Activated naive CD8-positive, alpha-beta T cell treated with anti-CD3 and anti-CD28 coated beads for 36 hours (primary cell): ENCODE measurements at regions not wholly inside any gene's neighbourhood (a gene's known extent, or its start where the extent isn't known, plus 50 kb on each side); places are given as distances from the start of the nearest gene placed in this dataset.

ENCODE experiments used
- DNase-seq: peaks from one replicate; pipeline ENCODE4 v3.0.0; 2021
- H3K27ac Mint-ChIP-seq: one replicate; pipeline ENCODE4 v1.8.0; 2022; ENCODE audit warnings: mild to moderate bottlenecking, moderate library complexity, mixed read lengths
- H3K27me3 Mint-ChIP-seq: one replicate; pipeline ENCODE4 v1.8.0; 2022; ENCODE audit warnings: mild to moderate bottlenecking, mixed read lengths
- H3K36me3 Mint-ChIP-seq: one replicate; pipeline ENCODE4 v1.8.0; 2021; ENCODE audit warnings: mild to moderate bottlenecking, mixed read lengths
- H3K4me1 Mint-ChIP-seq: one replicate; pipeline ENCODE4 v1.8.0; 2021; ENCODE audit warnings: mixed read lengths
- H3K4me3 Mint-ChIP-seq: one replicate; pipeline ENCODE4 v1.8.0; 2022; ENCODE audit warnings: mild to moderate bottlenecking, moderate library complexity, mixed read lengths
- H3K9me3 Mint-ChIP-seq: one replicate; pipeline ENCODE4 v1.8.0; 2022; ENCODE audit warnings: mixed read lengths

GRCh38 chr1:184919892-184920291 is 54.4 kb downstream of the NIBAN1 start:
- no peak for DNase-seq
- no peaks in the 10 kb centered on the region for H3K4me1 Mint-ChIP-seq
- H3K36me3 Mint-ChIP-seq: no peaks in the 10 kb centered on the region
- peaks cover 16% of the 10 kb centered on the region for H3K27me3 Mint-ChIP-seq
- H3K9me3 Mint-ChIP-seq: no peaks in the 10 kb centered on the region
- H3K4me3 Mint-ChIP-seq: no peak overlapping the region
- no peak overlapping the region for H3K27ac Mint-ChIP-seq

DNA sequence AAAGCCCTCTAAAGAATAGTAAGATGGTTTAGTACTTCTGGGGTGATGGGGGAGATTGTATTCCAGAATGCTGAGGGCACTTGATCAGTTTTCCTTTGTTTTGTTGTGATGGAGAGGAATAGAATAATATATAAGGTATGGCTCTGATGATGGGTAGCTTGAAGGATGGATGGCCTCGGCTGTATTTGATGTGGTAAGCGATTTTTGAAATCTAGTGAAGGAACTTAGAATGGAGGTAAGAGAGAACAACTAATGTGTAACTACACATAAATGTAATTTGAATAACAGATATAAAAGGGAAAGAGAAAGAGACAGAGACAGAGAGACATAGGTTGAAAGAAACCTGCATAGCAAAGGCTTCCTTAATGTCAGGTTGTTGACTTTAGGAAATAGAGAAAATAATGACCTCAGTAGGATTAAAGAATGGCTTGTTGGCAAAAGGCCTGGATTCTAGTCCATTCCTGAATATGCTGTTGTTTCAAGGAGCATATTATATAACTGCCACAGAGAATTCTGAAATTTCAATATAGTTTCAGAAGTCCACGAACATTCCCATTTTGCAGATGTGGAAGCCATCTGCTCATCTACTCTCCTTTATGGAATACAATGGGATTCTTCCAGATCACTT is 58.7 kb downstream of the NIBAN1 start:
- H3K36me3 Mint-ChIP-seq: no peaks in the 10 kb centered on the region

GRCh38 chr1:184914149-184914548 is 60.2 kb downstream of the NIBAN1 start:
- no peaks in the 10 kb centered on the region for H3K4me1 Mint-ChIP-seq

More for the DNA sequence above, 58.7 kb downstream of the NIBAN1 start:
- Mint-ChIP-seq H3K4me3 (no peak overlapping the region), H3K4me1 (no peaks in the 10 kb centered on the region), H3K27me3 (peaks cover 5% of the 10 kb centered on the region), H3K27ac (no peak overlapping the region), H3K9me3 (no peaks in the 10 kb centered on the region)
- DNase-seq: no peak

DNA sequence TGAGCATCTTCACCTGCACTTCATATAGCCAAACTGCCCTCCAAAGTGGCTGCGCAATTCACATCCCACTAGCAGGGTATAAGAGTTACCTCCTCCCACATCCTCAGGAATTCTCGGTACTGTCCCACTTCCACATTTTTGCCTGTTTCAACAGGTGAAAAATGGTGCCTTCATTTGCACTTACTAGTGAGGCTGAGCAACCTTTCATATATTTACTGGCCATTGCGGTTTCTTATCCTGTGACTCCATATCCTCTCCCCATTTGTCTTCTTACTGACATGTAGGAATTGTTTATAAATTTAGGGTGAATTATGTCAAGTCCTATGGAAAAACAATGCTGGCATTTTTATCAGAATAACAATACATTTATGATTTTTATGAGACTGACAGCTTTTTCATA is 61.9 kb downstream of the NIBAN1 start:
- H3K9me3 Mint-ChIP-seq: no peaks in the 10 kb centered on the region
- H3K4me1 Mint-ChIP-seq: no peaks in the 10 kb centered on the region
- H3K27ac Mint-ChIP-seq: no peak overlapping the region
- no peaks in the 10 kb centered on the region for H3K36me3 Mint-ChIP-seq
- DNase-seq: no peak
- no peak overlapping the region for H3K4me3 Mint-ChIP-seq
- H3K27me3 Mint-ChIP-seq: peaks cover 5% of the 10 kb centered on the region

More at GRCh38 chr1:184914149-184914548, 60.2 kb downstream of the NIBAN1 start:
- no peaks in the 10 kb centered on the region for H3K9me3 Mint-ChIP-seq
- DNase-seq: no peak
- H3K4me3 Mint-ChIP-seq: no peak overlapping the region
- H3K27me3 Mint-ChIP-seq: peaks cover 5% of the 10 kb centered on the region
- H3K36me3 Mint-ChIP-seq: no peaks in the 10 kb centered on the region
- H3K27ac Mint-ChIP-seq: no peak overlapping the region

GRCh38 chr1:184911830-184912229 is 62.5 kb downstream of the NIBAN1 start:
- Mint-ChIP-seq H3K9me3 (no peaks in the 10 kb centered on the region), H3K27me3 (peaks cover 3% of the 10 kb centered on the region), H3K27ac (no peak overlapping the region), H3K4me1 (no peaks in the 10 kb centered on the region), H3K4me3 (no peak overlapping the region), H3K36me3 (no peaks in the 10 kb centered on the region)
- DNase-seq: no peak

DNA sequence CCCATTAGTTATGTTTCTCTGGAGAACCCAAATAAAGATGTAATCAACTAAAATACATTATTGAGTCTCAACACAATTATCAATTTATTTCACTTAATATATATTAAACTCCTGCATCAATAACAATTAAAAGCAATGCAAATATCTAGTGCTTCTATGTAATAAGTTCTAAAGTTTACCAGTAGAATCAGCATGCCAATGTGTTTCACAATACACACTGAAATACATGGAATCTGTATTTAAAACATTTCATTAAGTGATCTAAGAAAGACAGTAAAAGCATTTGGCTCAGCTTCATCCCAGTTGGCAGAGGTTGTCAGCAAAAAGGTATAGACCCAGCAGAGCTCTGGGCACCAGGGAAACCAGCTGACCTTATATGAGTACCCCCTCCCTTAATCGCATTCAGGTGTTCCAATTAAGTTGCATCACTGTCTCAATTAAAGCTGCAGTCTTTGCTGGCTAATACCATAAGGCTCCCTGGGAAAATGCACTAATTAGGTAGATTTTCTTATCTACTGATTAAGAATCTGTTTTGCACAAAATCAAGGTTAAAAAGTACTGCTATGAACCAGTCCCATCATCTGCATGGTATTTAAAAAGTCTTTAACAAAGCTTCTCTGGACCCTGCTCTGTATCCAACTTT is 63.1 kb downstream of the NIBAN1 start:
- no peaks in the 10 kb centered on the region for H3K27me3 Mint-ChIP-seq
- H3K27ac Mint-ChIP-seq: no peak overlapping the region
- no peaks in the 10 kb centered on the region for H3K9me3 Mint-ChIP-seq
- no peak for DNase-seq
- no peaks in the 10 kb centered on the region for H3K36me3 Mint-ChIP-seq
- no peaks in the 10 kb centered on the region for H3K4me1 Mint-ChIP-seq
- H3K4me3 Mint-ChIP-seq: no peak overlapping the region

- Mint-ChIP-seq H3K4me3 (no peak overlapping the region), H3K4me1 (no peaks in the 10 kb centered on the region), H3K36me3 (no peaks in the 10 kb centered on the region), H3K27ac (no peak overlapping the region), H3K9me3 (no peaks in the 10 kb centered on the region), H3K27me3 (no peaks in the 10 kb centered on the region)
- no peak for DNase-seq
Observed at GRCh38 chr1:184910691-184911091, 63.6 kb downstream of the NIBAN1 start.

DNA sequence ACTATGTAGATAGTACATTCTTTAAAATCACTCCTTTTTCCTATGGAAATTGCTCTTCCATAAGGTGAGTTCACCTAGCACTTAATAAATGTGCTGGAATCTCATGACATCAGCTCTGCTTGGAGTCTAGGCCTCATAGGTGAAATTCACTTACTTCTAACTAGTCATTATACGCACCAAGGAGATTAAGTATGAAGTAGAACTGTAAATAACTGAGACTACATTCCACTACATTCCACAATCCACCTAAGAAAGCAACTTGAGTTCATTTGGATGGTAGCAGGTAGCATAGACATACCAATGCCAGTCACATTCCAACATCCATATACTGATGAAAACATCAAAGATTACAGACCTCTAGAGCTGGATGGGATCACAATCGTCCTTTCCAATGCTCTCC is 64.3 kb downstream of the NIBAN1 start:
- H3K27ac Mint-ChIP-seq: no peak overlapping the region
- no peak overlapping the region for H3K4me3 Mint-ChIP-seq
- H3K4me1 Mint-ChIP-seq: peaks cover 3% of the 10 kb centered on the region
- H3K27me3 Mint-ChIP-seq: peaks cover 4% of the 10 kb centered on the region
- H3K9me3 Mint-ChIP-seq: no peaks in the 10 kb centered on the region
- DNase-seq: no peak
- H3K36me3 Mint-ChIP-seq: no peaks in the 10 kb centered on the region

DNA sequence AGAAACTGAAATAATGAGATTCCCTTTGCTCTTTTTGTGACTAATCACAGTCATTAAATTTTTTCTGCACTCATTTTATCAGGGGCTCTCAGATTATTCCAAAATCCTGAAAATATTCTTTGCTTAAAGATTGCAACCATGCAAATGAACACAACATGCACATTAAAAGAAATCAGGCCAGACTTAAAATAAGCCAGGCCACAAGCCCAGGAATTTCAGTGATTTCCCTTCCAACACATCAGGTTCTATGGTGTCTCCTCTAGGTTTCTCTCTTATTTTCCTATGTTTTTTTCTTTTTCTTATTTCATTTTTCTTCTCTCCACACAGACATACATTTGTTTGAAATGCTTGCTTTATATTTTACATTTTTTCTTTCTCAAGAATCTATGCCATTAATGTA is 65.3 kb downstream of the NIBAN1 start:
- H3K36me3 Mint-ChIP-seq: no peaks in the 10 kb centered on the region
- peaks cover 4% of the 10 kb centered on the region for H3K4me1 Mint-ChIP-seq
- H3K27me3 Mint-ChIP-seq: peaks cover 4% of the 10 kb centered on the region
- DNase-seq: no peak
- no peaks in the 10 kb centered on the region for H3K9me3 Mint-ChIP-seq
- no peak overlapping the region for H3K4me3 Mint-ChIP-seq
- H3K27ac Mint-ChIP-seq: no peak overlapping the region

DNA sequence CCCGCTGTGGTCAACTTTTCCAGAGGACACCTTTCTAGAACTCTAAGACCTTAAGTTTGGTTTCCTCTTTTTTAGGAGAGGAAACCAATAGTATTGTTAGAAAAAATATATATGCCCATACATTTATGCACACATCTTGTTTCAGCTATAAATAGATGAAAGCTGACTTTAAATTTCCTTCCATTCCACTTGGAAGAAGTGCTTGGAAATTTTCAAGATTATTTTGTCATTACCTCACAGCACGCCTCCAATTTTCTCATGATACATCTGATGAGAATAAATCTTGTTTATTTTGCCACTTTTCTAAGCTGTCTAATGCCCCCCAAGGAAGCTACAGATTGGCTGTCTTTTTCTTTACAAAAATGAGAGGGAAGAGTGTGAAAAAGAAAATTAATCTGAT is 65.8 kb downstream of the NIBAN1 start:
- Mint-ChIP-seq H3K27ac (no peak overlapping the region), H3K4me3 (no peak overlapping the region), H3K4me1 (peaks cover 4% of the 10 kb centered on the region), H3K36me3 (no peaks in the 10 kb centered on the region), H3K27me3 (peaks cover 4% of the 10 kb centered on the region), H3K9me3 (no peaks in the 10 kb centered on the region)
- DNase-seq: no peak

DNA sequence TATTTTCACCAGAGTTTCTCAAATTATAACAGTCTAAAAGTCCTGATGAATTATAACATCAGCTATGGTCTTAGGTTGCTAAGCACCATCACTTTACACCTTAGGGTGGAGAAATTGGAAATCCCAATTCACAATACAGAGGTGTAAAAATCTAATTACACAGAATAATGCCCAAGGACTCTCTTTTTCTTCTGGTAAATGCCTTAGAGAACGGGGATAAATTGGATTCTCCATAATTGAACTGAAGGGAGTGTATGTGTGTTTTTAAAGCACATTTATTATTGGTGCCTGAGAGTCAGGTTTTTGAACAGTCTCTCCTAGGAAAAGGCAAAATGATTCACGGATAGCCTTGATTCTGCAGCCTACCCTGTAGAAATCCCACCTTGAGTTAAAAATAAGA is 66.8 kb downstream of the NIBAN1 start:
- Mint-ChIP-seq H3K4me3 (no peak overlapping the region), H3K9me3 (no peaks in the 10 kb centered on the region), H3K4me1 (peaks cover 4% of the 10 kb centered on the region), H3K27ac (no peak overlapping the region), H3K27me3 (peaks cover 4% of the 10 kb centered on the region), H3K36me3 (no peaks in the 10 kb centered on the region)
- DNase-seq: no peak

DNA sequence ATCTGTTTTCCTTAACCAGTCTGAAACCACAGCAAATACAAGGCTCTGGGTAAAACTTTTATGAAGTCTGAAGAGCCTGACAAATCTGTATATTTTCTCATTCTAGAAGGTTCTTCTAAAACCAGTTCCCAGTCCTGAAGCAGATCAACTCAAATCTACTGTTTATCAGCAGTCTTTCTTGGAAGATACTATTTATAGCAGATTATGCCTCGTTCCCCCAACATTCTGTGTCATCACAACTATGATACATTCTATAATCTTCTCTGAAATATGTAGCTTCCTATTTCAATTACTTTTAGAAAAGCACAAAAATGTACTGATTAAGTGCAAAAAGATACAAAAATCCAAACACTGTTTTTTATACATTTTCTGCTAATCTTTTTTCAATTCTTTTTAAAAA is 67.5 kb downstream of the NIBAN1 start:
- Mint-ChIP-seq H3K4me1 (peaks cover 4% of the 10 kb centered on the region), H3K36me3 (no peaks in the 10 kb centered on the region), H3K4me3 (no peak overlapping the region), H3K27me3 (peaks cover 7% of the 10 kb centered on the region), H3K27ac (no peak overlapping the region), H3K9me3 (no peaks in the 10 kb centered on the region)
- DNase-seq: no peak

DNA sequence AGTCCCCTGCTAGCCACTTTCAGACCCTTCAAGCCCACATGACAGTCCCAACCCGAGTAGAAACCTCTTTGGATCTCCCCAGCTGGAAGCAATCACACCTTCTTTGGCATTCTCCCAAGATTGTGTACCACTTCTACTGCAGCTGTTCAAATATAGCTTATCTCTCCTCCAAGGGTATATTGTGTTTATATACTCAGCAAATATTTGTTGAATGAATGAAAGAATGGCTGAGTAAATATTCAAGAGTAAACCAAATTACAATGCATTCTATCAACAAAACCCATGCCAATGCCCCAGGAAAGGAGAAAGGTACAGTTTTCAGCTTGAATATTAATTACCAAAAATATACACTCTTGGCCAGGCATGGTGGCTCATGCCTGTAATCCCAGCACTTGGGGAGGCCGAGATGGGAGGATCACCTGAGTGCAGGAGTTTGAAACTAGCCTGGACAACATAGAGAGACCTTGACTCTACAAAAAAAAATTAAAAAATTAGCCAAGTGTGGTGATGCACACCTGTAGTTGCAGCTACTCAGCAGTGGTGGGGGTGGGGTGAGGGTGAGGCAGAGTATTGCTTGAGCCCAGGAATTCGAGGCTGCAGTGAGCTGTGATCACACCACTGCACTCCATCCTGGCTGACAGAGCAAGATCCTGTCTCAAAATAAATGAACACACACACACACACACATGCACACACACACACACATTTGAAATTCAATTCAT is 68.5 kb downstream of the NIBAN1 start:
- H3K4me1 Mint-ChIP-seq: peaks cover 4% of the 10 kb centered on the region

DNA sequence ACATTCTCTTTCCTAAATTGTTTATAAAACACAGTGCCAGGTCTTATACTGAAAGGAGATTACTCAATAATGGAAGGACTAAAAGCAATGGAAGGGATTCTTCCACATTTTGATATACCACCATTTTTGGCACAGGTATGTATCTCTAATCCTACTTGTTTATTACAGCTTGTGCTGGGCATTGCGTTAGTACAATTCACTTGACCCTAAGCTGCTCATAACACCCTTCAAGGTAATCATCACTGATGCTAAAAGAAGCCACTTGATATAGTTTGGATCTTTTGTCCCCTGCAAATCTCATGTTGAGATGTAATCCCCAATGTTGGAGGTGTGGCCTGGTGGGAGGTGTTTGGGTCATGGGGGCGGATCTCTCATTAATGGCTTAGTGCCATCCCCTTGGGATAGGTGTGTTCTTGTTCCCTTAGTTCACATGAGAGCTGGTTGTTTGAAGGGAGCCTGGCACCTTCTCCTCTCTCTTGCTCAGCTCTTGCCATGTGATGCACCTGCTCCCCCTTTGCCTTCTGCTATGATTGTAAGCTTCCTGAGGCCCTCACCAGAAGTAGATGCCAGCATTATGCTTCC is 71.1 kb downstream of the NIBAN1 start:
- H3K4me3 Mint-ChIP-seq: no peak overlapping the region
- peaks cover 4% of the 10 kb centered on the region for H3K4me1 Mint-ChIP-seq
- H3K27ac Mint-ChIP-seq: no peak overlapping the region
- peaks cover 10% of the 10 kb centered on the region for H3K27me3 Mint-ChIP-seq
- H3K9me3 Mint-ChIP-seq: no peaks in the 10 kb centered on the region
- no peak for DNase-seq
- H3K36me3 Mint-ChIP-seq: no peaks in the 10 kb centered on the region

More for the DNA sequence above, 68.5 kb downstream of the NIBAN1 start:
- Mint-ChIP-seq H3K4me3 (no peak overlapping the region), H3K27me3 (peaks cover 10% of the 10 kb centered on the region), H3K9me3 (no peaks in the 10 kb centered on the region), H3K36me3 (no peaks in the 10 kb centered on the region), H3K27ac (no peak overlapping the region)
- DNase-seq: no peak

DNA sequence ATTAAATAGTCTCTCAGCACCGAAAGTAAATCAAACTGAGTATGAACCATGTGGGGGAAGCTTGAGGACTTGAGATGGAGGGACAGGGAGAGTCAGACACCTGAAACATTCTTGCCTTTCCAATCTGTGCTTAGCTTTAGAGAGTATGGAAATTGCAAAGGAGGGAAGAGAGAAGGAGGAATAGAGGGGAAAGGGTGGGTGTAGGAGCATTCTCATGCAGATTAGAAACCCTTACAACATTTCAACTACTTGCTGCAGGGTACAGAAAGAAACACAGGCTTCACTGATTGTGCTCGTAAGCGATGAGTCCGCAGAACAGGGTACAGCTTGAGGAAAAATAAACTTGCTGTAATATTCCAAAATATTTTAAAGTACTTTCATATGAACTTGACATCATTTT is 73.8 kb downstream of the NIBAN1 start:
- no peaks in the 10 kb centered on the region for H3K9me3 Mint-ChIP-seq
- H3K4me3 Mint-ChIP-seq: no peak overlapping the region
- H3K27me3 Mint-ChIP-seq: peaks cover 9% of the 10 kb centered on the region
- H3K36me3 Mint-ChIP-seq: peaks cover 3% of the 10 kb centered on the region
- H3K4me1 Mint-ChIP-seq: peaks cover 4% of the 10 kb centered on the region
- DNase-seq: no peak
- no peak overlapping the region for H3K27ac Mint-ChIP-seq
